Activated CD8-positive, alpha-beta T cell treated with anti-CD3 and anti-CD28 coated beads for 36 hours (primary cell): ENCODE measurements at regions not wholly inside any gene's neighbourhood (a gene's known extent, or its start where the extent isn't known, plus 50 kb on each side); places are given as distances from the start of the nearest gene placed in this dataset.

Source experiments
- ATAC-seq: fragments of 200-7000 bp; cut with Tn5 transposase; one replicate; pipeline ENCODE4 v1.10.0; 2021; ENCODE audit warnings: mild to moderate bottlenecking, moderate library complexity
- CTCF ChIA-PET: fragments of 350-600 bp; sonication (Branson Sonifier 250); formaldehyde crosslinking; loops from one replicate; lab custom pipeline; 2021; ENCODE audit warnings: antibody characterized with exemption; lab: Charles Lee
- POLR2A ChIA-PET: fragments of 350-600 bp; sonication (Branson Sonifier 250); formaldehyde crosslinking; loops from one replicate; lab custom pipeline; 2021; ENCODE audit warnings: antibody characterized with exemption; lab: Charles Lee
- DNase-seq: peaks from one replicate; pipeline ENCODE4 v3.0.0-alpha.2; 2020
- H3K27ac Mint-ChIP-seq: one replicate; pipeline ENCODE4 v1.8.0; 2021; ENCODE audit warnings: mild to moderate bottlenecking, mixed read lengths
- H3K27me3 Mint-ChIP-seq: one replicate; pipeline ENCODE4 v1.8.0; 2021; ENCODE audit warnings: mixed read lengths
- H3K36me3 Mint-ChIP-seq: one replicate; pipeline ENCODE4 v1.8.0; 2021; ENCODE audit warnings: low read depth, mixed read lengths
- H3K4me1 Mint-ChIP-seq: one replicate; pipeline ENCODE4 v1.8.0; 2021; ENCODE audit warnings: low read depth, mixed read lengths
- H3K4me3 Mint-ChIP-seq: one replicate; pipeline ENCODE4 v1.8.0; 2021; ENCODE audit warnings: mild to moderate bottlenecking, moderate library complexity, mixed read lengths
- H3K9me3 Mint-ChIP-seq: one replicate; pipeline ENCODE4 v1.8.0; 2021; ENCODE audit warnings: mixed read lengths
- CTCF ChIP-seq: fragments of 200-600 bp; IDR thresholded peaks from one replicate; pipeline ENCODE4 v1.8.0; 2022; ENCODE audit warnings: antibody characterized with exemption, mild to moderate bottlenecking
- intact Hi-C: fragments of 100-400 bp; cut with micrococcal nuclease; formaldehyde crosslinking; loops from one replicate; pipeline ENCODE4 v1.10.0; 2022

- Mint-ChIP-seq H3K27me3 (no peaks in the 10 kb centered on the region), H3K27ac (no peak overlapping the region), H3K9me3 (no peaks in the 10 kb centered on the region), H3K4me3 (no peak overlapping the region), H3K4me1 (no peaks in the 10 kb centered on the region), H3K36me3 (no peaks in the 10 kb centered on the region)
- TF ChIP-seq CTCF = no peak
- CTCF ChIA-PET = no interaction called here
- ATAC-seq (no peak), DNase-seq (no peak)
- intact Hi-C loops = no loop called here
- POLR2A ChIA-PET = no interaction called here
These were observed 265.8 kb upstream of the SMIM31 start for GRCh38 chr4:164488114-164488513.

- DNase-seq = no peak
- no peaks in the 10 kb centered on the region for H3K4me1 Mint-ChIP-seq
- POLR2A ChIA-PET = no interaction called here
- intact Hi-C loops = no loop called here
- no peak overlapping the region for H3K27ac Mint-ChIP-seq
- no peaks in the 10 kb centered on the region for H3K27me3 Mint-ChIP-seq
- no peak for ATAC-seq
- no peaks in the 10 kb centered on the region for H3K9me3 Mint-ChIP-seq
- H3K36me3 Mint-ChIP-seq = no peaks in the 10 kb centered on the region
- H3K4me3 Mint-ChIP-seq = no peak overlapping the region
- no peak for TF ChIP-seq CTCF
- CTCF ChIA-PET = no interaction called here
These were observed 252.9 kb upstream of the SMIM31 start for GRCh38 chr4:164501074-164501473.

- H3K4me1 Mint-ChIP-seq = no peaks in the 10 kb centered on the region
- ATAC-seq = no peak
- no peak for DNase-seq
- TF ChIP-seq CTCF = no peak
- H3K36me3 Mint-ChIP-seq = no peaks in the 10 kb centered on the region
- CTCF ChIA-PET = no interaction called here
- no peaks in the 10 kb centered on the region for H3K9me3 Mint-ChIP-seq
- no peaks in the 10 kb centered on the region for H3K27me3 Mint-ChIP-seq
- intact Hi-C loops = no loop called here
- no peak overlapping the region for H3K4me3 Mint-ChIP-seq
- POLR2A ChIA-PET = no interaction called here
- no peak overlapping the region for H3K27ac Mint-ChIP-seq
These were observed 250.1 kb upstream of the SMIM31 start for GRCh38 chr4:164503874-164504273.

- ATAC-seq (no peak), DNase-seq (no peak)
- Mint-ChIP-seq H3K4me3 (no peak overlapping the region), H3K27ac (no peak overlapping the region), H3K4me1 (no peaks in the 10 kb centered on the region), H3K36me3 (no peaks in the 10 kb centered on the region), H3K9me3 (no peaks in the 10 kb centered on the region), H3K27me3 (no peaks in the 10 kb centered on the region)
- CTCF ChIA-PET = no interaction called here
- intact Hi-C loops = no loop called here
- POLR2A ChIA-PET = no interaction called here
- TF ChIP-seq CTCF = no peak
These were observed 245.8 kb upstream of the SMIM31 start for GRCh38 chr4:164508097-164508496.

- intact Hi-C loops = no loop called here
- Mint-ChIP-seq H3K4me3 (no peak overlapping the region), H3K27ac (no peak overlapping the region), H3K9me3 (no peaks in the 10 kb centered on the region), H3K4me1 (no peaks in the 10 kb centered on the region), H3K27me3 (no peaks in the 10 kb centered on the region), H3K36me3 (no peaks in the 10 kb centered on the region)
- DNase-seq = no peak
- POLR2A ChIA-PET = no interaction called here
- no peak for ATAC-seq
- CTCF ChIA-PET = no interaction called here
- TF ChIP-seq CTCF = no peak
These were observed 245.2 kb upstream of the SMIM31 start for GRCh38 chr4:164508771-164509170.
